SK-MEL-5 (cell line): ENCODE measurements at regions not wholly inside any gene's neighbourhood (a gene's known extent, or its start where the extent isn't known, plus 50 kb on each side); places are given as distances from the start of the nearest gene placed in this dataset.
"Not testable (repeated sequence)": the region's sequence is repeated elsewhere in the genome, so short reads cannot be mapped to it uniquely, and the experiment has no call there.

Experiments used
- DNase-seq: peaks from one replicate; pipeline ENCODE4 v3.0.0-alpha.2; 2016; ENCODE audit warnings: low read depth, low spot score
- in situ Hi-C: cut with HindIII; loops from 2 replicates; pipeline ENCODE4 v1.10.0; 2016; ENCODE audit warnings: low sequenced_read_pairs, high pct_unique_total_duplicates, low pct_unique_long_range_greater_than_20kb

- DNase-seq, result no peak
- in situ Hi-C loops, result no loop called here
Observed at GRCh38 chr13:37510441-37510840, 88.1 kb downstream of the POSTN start.

GRCh38 chr13:37505531-37505930 is 93.0 kb downstream of the POSTN start:
- in situ Hi-C loops, result no loop called here

GRCh38 chr13:37504251-37504650 is 94.3 kb downstream of the POSTN start:
- in situ Hi-C loops, result no loop called here
- no peak for DNase-seq

More at GRCh38 chr13:37505531-37505930, 93.0 kb downstream of the POSTN start:
- DNase-seq, result no peak

- no peak for DNase-seq
Observed at GRCh38 chr13:37503287-37503686, 95.3 kb downstream of the POSTN start.

GRCh38 chr13:37502303-37502993 is 96.1 kb downstream of the POSTN start:
- DNase-seq, in situ Hi-C loops: not testable (repeated sequence)

More at GRCh38 chr13:37503287-37503686, 95.3 kb downstream of the POSTN start:
- in situ Hi-C loops, result no loop called here

- no peak for DNase-seq
- in situ Hi-C loops, result no loop called here
Observed at GRCh38 chr13:37501187-37501586, 97.4 kb downstream of the POSTN start.

- DNase-seq, result no peak
- in situ Hi-C loops, result no loop called here
Observed at GRCh38 chr13:37495046-37495445, 103.5 kb downstream of the POSTN start.

GRCh38 chr13:37493775-37494174 is 104.8 kb downstream of the POSTN start:
- DNase-seq, result no peak
- in situ Hi-C loops, result no loop called here

GRCh38 chr13:37492741-37493514 is 105.6 kb downstream of the POSTN start:
- no peak for DNase-seq
- in situ Hi-C loops, result no loop called here

- no peak for DNase-seq
- in situ Hi-C loops, result no loop called here
Observed at GRCh38 chr13:37492075-37492474, 106.5 kb downstream of the POSTN start.

- DNase-seq, result no peak
- in situ Hi-C loops, result no loop called here
Observed at GRCh38 chr13:37491661-37492060, 106.9 kb downstream of the POSTN start.

GRCh38 chr13:37490176-37490779 is 108.3 kb downstream of the POSTN start:
- in situ Hi-C loops, result no loop called here
- DNase-seq, result no peak

GRCh38 chr13:37488726-37489125 is 109.8 kb downstream of the POSTN start:
- DNase-seq, result no peak
- in situ Hi-C loops, result no loop called here

GRCh38 chr13:37486171-37486681 is 112.3 kb downstream of the POSTN start:
- no peak for DNase-seq
- in situ Hi-C loops, result no loop called here

GRCh38 chr13:37485756-37486155 is 112.8 kb downstream of the POSTN start:
- in situ Hi-C loops, result no loop called here
- no peak for DNase-seq

- DNase-seq, result no peak
- in situ Hi-C loops, result no loop called here
Observed at GRCh38 chr13:37484056-37484455, 114.5 kb downstream of the POSTN start.

- in situ Hi-C loops, result no loop called here
- DNase-seq, result no peak
Observed at GRCh38 chr13:37482331-37482730, 116.2 kb downstream of the POSTN start.

- in situ Hi-C loops, result no loop called here
Observed at GRCh38 chr13:37481885-37482227, 116.7 kb downstream of the POSTN start.

More at GRCh38 chr13:37481885-37482227, 116.7 kb downstream of the POSTN start:
- no peak for DNase-seq
